Retinal pigment epithelial cell (primary cell): ENCODE measurements at regions not wholly inside any gene's neighbourhood (a gene's known extent, or its start where the extent isn't known, plus 50 kb on each side); places are given as distances from the start of the nearest gene placed in this dataset.
"Not testable (repeated sequence)": the region's sequence is repeated elsewhere in the genome, so short reads cannot be mapped to it uniquely, and the experiment has no call there.

Experiments
- DNase-seq: peaks from one replicate; pipeline ENCODE4 v3.0.0-alpha.2; 2010; ENCODE audit warnings: low read depth
- H3K4me3 ChIP-seq: 2 replicates; pipeline ENCODE4 v1.5.1; 2011; ENCODE audit warnings: mild to moderate bottlenecking, low read length, control low read depth, moderate library complexity
- CTCF ChIP-seq: conservative IDR thresholded peaks from 2 replicates; pipeline ENCODE4 v1.5.1; 2011; ENCODE audit warnings: low read depth, low read length, control low read depth, inconsistent platforms

GRCh38 chr12:105469211-105469610, 138.7 kb downstream of the C12orf75 start:
- H3K4me3 ChIP-seq: no peak overlapping the region
- no peak for DNase-seq
- TF ChIP-seq CTCF: no peak

- no peak overlapping the region for H3K4me3 ChIP-seq
- TF ChIP-seq CTCF: no peak
- no peak for DNase-seq
Measured at GRCh38 chr12:105469701-105470100, 139.2 kb downstream of the C12orf75 start.

DNA sequence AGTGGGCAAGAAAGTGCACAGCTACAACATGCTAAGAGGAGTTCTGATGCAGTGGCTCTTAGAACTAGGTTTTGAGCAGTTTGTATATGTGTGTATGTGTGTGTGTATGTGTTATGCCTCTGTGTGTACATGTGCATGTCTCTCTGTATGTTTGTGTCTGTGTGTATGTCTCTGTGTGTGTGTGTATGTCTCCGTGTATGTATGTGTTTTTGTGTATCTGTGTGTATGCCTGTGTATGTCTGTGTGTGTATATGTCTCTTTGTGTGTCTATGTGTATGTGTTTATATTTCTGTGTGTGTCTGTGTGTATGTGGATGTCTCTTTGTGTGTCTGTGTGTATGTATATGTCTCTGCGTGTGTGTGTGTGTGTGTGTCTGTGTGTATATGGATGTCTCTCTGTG, 139.6 kb downstream of the C12orf75 start:
- TF ChIP-seq CTCF: no peak

DNA sequence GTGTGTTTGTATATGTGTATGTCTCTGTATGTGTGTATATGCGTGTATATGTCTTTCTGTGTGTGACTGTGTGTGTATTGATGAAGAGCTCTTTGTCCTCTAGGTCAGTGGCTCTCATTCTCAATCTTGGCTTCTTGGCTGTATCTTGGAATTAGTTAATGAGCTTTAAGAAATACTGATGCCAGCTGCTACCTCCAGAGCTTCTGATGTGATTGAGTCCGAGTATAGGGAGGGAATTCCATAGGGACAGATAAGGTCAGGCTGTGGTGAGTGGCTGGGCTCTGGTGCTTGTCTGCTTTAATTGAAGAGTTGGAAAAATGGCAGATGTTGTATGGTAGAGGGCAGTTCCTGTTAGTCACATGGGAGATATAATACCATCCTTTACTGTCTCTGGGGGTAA, 140.1 kb downstream of the C12orf75 start:
- TF ChIP-seq CTCF: no peak
- DNase-seq: no peak
- H3K4me3 ChIP-seq: no peak overlapping the region

More for the DNA sequence above, 139.6 kb downstream of the C12orf75 start:
- DNase-seq: no peak
- H3K4me3 ChIP-seq: no peak overlapping the region

DNA sequence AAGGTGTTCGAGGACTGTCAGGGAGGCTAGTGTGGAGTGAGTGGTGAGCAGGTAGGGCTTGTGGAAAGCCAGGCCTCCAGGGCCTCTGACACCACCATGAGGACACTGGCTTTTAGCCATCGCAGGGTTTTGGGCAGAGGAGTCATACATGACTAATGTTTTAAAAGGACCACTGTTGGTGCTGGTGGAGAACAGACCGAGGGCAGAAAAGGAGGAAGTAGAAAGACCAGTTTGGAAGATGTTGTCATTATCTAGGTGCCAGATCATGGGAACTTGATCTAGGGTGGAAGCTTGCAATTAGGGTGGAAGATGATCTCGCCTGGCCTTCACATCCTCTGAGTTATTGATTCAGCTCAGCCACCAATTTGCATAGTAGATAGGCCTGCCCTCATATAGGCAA, 144.2 kb downstream of the C12orf75 start:
- TF ChIP-seq CTCF: no peak
- H3K4me3 ChIP-seq: no peak overlapping the region
- no peak for DNase-seq

DNA sequence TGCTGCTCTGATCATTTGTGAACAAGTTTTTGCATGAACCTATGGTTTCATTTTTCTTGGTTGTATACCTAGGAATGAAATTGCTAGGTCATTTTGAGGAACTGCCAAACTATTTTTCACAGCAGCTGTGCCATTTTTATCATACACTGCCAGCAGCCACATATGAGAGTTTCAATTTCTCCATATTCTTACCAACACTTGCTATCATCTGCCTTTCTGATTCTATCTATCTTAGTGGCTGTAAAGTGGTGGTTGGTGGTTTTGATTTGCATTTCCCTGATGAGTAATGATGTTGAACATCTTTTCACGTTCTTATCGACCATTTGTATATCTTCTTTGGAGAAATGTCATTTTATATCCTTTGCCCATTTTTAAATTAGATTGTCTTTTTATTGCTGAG, 146.1 kb downstream of the C12orf75 start:
- TF ChIP-seq CTCF: no peak
- no peak for DNase-seq

GRCh38 chr12:105477873-105478272, 147.4 kb downstream of the C12orf75 start:
- no peak overlapping the region for H3K4me3 ChIP-seq
- no peak for TF ChIP-seq CTCF
- no peak for DNase-seq

More for the DNA sequence above, 146.1 kb downstream of the C12orf75 start:
- no peak overlapping the region for H3K4me3 ChIP-seq

DNA sequence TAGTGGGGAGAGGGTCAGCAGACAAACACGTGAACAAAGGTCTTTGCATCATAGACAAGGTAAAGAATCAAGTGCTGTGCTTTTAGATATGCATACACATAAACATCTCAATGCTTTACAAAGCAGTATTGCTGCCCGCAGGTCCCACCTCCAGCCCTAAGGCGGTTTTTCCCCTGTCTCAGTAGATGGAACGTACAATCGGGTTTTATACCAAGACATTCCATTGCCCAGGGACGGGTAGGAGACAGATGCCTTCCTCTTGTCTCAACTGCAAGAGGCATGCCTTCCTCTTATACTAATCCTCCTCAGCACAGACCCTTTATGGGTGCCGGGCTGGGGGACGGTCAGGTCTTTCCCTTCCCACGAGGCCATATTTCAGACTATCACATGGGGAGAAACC, 148.3 kb downstream of the C12orf75 start:
- DNase-seq: not testable (repeated sequence)

More for the DNA sequence above, 148.3 kb downstream of the C12orf75 start:
- H3K4me3 ChIP-seq: not testable (repeated sequence)
